ENCODE measurements at regions not wholly inside any gene's neighbourhood (a gene's known extent, or its start where the extent isn't known, plus 50 kb on each side); places are given as distances from the start of the nearest gene placed in this dataset.

GRCh38 chr12:85659754-85660530 lies 176.3 kb downstream of the RASSF9 start:
- H3K18ac ChIP-seq (ENCODE audit: extremely low read depth, low read length): no peak overlapping the region
- DNase-seq (ENCODE audit: low read depth in 1 of 2, low spot score in 2 of 2) (no peak), FAIRE-seq (no peak)
- no peak overlapping the region for H3K56ac ChIP-seq (replicated peaks; ENCODE audit: insufficient read length, low read depth, low read length)
- no peaks in the 10 kb centered on the region for H3K79me1 ChIP-seq (ENCODE audit: low read depth, low read length)
- CTCF ChIA-PET (ENCODE audit: partially characterized antibody): interaction anchor here (1.4 kb wide), 1 partner anchor 15 kb away, joined by 3 read pairs; no protein-coding TSS in a partner anchor
- H3K4ac ChIP-seq (replicated peaks; ENCODE audit: insufficient read length, low read depth, low read length): no peak overlapping the region
- H3K9me3 ChIP-seq (ENCODE audit: insufficient read depth in 2 of 2, low read depth in 1 of 2, low read length in 1 of 2): peaks cover 2 to 6% of the 10 kb centered on the region in 2 experiments; a peak in 3 of 4 replicates
- no peaks in the 10 kb centered on the region for H3K4me1 ChIP-seq (replicated peaks in 1 of 4; ENCODE audit: control insufficient read depth in 3 of 4, insufficient read depth in 4 of 4, low read length in 3 of 4)
- no peaks in the 10 kb centered on the region for H3K36me3 ChIP-seq (ENCODE audit: control insufficient read depth in 2 of 4, insufficient read depth in 4 of 4, low read length in 3 of 4)
- no peak overlapping the region for H2BK15ac ChIP-seq (ENCODE audit: low read length)
- H3K79me2 ChIP-seq (ENCODE audit: control insufficient read depth in 1 of 2, insufficient read depth in 2 of 2, low read length in 2 of 2): no peaks in the 10 kb centered on the region
- H2BK12ac ChIP-seq (ENCODE audit: low read depth, low read length): no peak overlapping the region
- no peak overlapping the region for H4K91ac ChIP-seq (replicated peaks; ENCODE audit: insufficient read length, low read length)
- no peaks in the 10 kb centered on the region for H4K20me1 ChIP-seq (replicated peaks in 1 of 2; ENCODE audit: control insufficient read depth in 1 of 2, insufficient read depth in 2 of 2, low read length in 2 of 2)
- H3K23me2 ChIP-seq (ENCODE audit: low read depth, low read length): peaks cover 3% of the 10 kb centered on the region; the same call in 1 of the 2 replicates
- POLR2A ChIA-PET (ENCODE audit: partially characterized antibody): no interaction called here
- no peak overlapping the region for H3K23ac ChIP-seq (ENCODE audit: insufficient read length)
- H2AFZ ChIP-seq (ENCODE audit: low read length): no peak overlapping the region
- H3K4me2 ChIP-seq (ENCODE audit: insufficient read depth in 1 of 2, low read depth in 2 of 2, low read length in 2 of 2): no peak overlapping the region
- H2BK5ac ChIP-seq (ENCODE audit: low read depth, low read length): no peak overlapping the region
- no peak overlapping the region for H4K5ac ChIP-seq (ENCODE audit: insufficient read length, low read depth, low read length)
- H3K9ac ChIP-seq (replicated peaks in 1 of 4; ENCODE audit: extremely low read depth in 1 of 4, low read depth in 3 of 4, low read length in 3 of 4): no peak overlapping the region
- no peak overlapping the region for H2AK5ac ChIP-seq (ENCODE audit: low read depth, low read length)
- H3K27me3 ChIP-seq (replicated peaks in 1 of 4; ENCODE audit: control insufficient read depth in 3 of 4, extremely low read depth in 1 of 4, insufficient read depth in 3 of 4, low read length in 3 of 4): no peaks in the 10 kb centered on the region
- H4K8ac ChIP-seq (ENCODE audit: extremely low read depth, insufficient read depth, low read length): peak overlapping the region; percentile 51; the same call in 1 of the 2 replicates
- no peak overlapping the region for H3K27ac ChIP-seq (ENCODE audit: low read depth, low read length)
- H3K4me3 ChIP-seq (ENCODE audit: extremely low read depth in 1 of 4, insufficient read depth in 2 of 4, low read depth in 3 of 4, low read length in 4 of 4): no peak overlapping the region
- no peak overlapping the region for H2BK20ac ChIP-seq (ENCODE audit: low read length)
- H2BK120ac ChIP-seq (replicated peaks; ENCODE audit: low read depth, low read length): no peak overlapping the region
- 88% methylated on average over 7 of the region's 7 CpGs; no CpG with 5 or more reads in 1 of the 2 experiments for WGBS, 2 experiments (ENCODE audit: extremely low coverage in 1 of 2, insufficient coverage in 1 of 2, insufficient read length in 1 of 2, insufficient replicate concordance in 2 of 2, low coverage in 1 of 2, low lambda C conversion rate in 2 of 2, missing lambda C conversion rate in 1 of 2)
- H3K14ac ChIP-seq (ENCODE audit: insufficient read length): no peak overlapping the region
- TF ChIP-seq GTF2F1 (IDR thresholded peaks at IDR 0.05; ENCODE audit: borderline replicate concordance, low read depth, low read length) (no peak), JUN (IDR thresholded peaks at IDR 0.05; ENCODE audit: low read depth, low read length) (no peak), RXRA (IDR thresholded peaks at IDR 0.05; ENCODE audit: insufficient read depth, low read depth, low read length) (no peak), EGR1 (IDR thresholded peaks at IDR 0.05; ENCODE audit: borderline replicate concordance, low read depth, low read length) (no peak), CEBPB (IDR thresholded peaks at IDR 0.05; ENCODE audit: low read depth, low read length) (no peak), TBP (IDR thresholded peaks at IDR 0.05; ENCODE audit: low read depth, low read length) (no peak), RBBP5 (IDR thresholded peaks at IDR 0.05; ENCODE audit: borderline replicate concordance, low read depth, low read length) (no peak), HDAC2 (IDR thresholded peaks at IDR 0.05; ENCODE audit: borderline replicate concordance in 1 of 2, low read depth in 2 of 2, low read length in 2 of 2) (no peak), CTBP2 (IDR thresholded peaks at IDR 0.05; ENCODE audit: borderline replicate concordance, insufficient read depth, insufficient read length, low read length) (no peak), BRCA1 (IDR thresholded peaks at IDR 0.05; ENCODE audit: low read depth, low read length) (no peak), BCL11A (IDR thresholded peaks at IDR 0.05; ENCODE audit: low read depth in 2 of 2, low read length in 2 of 2) (no peak)
- TF ChIP-seq, protein P1, sequence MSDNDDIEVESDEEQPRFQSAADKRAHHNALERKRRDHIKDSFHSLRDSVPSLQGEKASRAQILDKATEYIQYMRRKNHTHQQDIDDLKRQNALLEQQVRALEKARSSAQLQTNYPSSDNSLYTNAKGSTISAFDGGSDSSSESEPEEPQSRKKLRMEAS (IDR thresholded peaks at IDR 0.05): no peak
